GM12891 (cell line): ENCODE measurements at regions not wholly inside any gene's neighbourhood (a gene's known extent, or its start where the extent isn't known, plus 50 kb on each side); places are given as distances from the start of the nearest gene placed in this dataset.

Experiments used
- DNase-seq: peaks from one replicate; pipeline ENCODE4 v3.0.0; 2011; ENCODE audit warnings: low spot score; ENCODE audit not compliant: insufficient read length
- FAIRE-seq: peaks from 2 replicates; lab custom pipeline; 2011; peaks lifted over from hg19 to GRCh38; lab: Jason Lieb, UNC
- PAX5 ChIP-seq: IDR thresholded peaks from 2 replicates; pipeline ENCODE4 v1.6.1; 2011; ENCODE audit warnings: low read length, moderate library complexity, mild to moderate bottlenecking; ENCODE audit not compliant: insufficient read depth, severe bottlenecking
- POLR2A ChIP-seq: IDR thresholded peaks from 2 replicates; pipeline ENCODE4 v1.6.1; 2011; ENCODE audit warnings: low read depth, low read length, control low read depth
- POLR2AphosphoS5 ChIP-seq: IDR thresholded peaks from 2 replicates; pipeline ENCODE4 v1.6.1; 2011; ENCODE audit warnings: low read depth, low read length, control low read depth
- POU2F2 ChIP-seq: IDR thresholded peaks from 2 replicates; pipeline ENCODE4 v1.6.1; 2011; ENCODE audit warnings: low read depth, mild to moderate bottlenecking, control low read depth, low read length, moderate library complexity
- SPI1 ChIP-seq: IDR thresholded peaks from 2 replicates; pipeline ENCODE4 v1.6.1; 2011; ENCODE audit warnings: low read depth, low read length, control low read depth
- TAF1 ChIP-seq: IDR thresholded peaks from 2 replicates; pipeline ENCODE4 v1.6.1; 2011; ENCODE audit warnings: low read depth, low read length, control low read depth

- DNase-seq (no peak), FAIRE-seq (no peak)
- no peak for TF ChIP-seq POLR2A
- TF ChIP-seq POU2F2: no peak
- TF ChIP-seq SPI1: no peak
- no peak for TF ChIP-seq POLR2AphosphoS5
- TF ChIP-seq TAF1: no peak
- TF ChIP-seq PAX5: no peak
These were observed 114.4 kb upstream of the STOX2 start for GRCh38 chr4:183790661-183791060.

- FAIRE-seq (no peak), DNase-seq (no peak)
- TF ChIP-seq PAX5 (no peak), POU2F2 (no peak), POLR2A (no peak), POLR2AphosphoS5 (no peak), SPI1 (no peak), TAF1 (no peak)
These were observed 108.1 kb upstream of the STOX2 start for GRCh38 chr4:183797011-183797444.

GRCh38 chr4:183797445-183798300, 107.4 kb upstream of the STOX2 start:
- DNase-seq: no peak
- TF ChIP-seq TAF1 (no peak), POLR2AphosphoS5 (no peak), POLR2A (no peak), SPI1 (no peak), POU2F2 (no peak), PAX5 (no peak)
- no peak for FAIRE-seq

DNA sequence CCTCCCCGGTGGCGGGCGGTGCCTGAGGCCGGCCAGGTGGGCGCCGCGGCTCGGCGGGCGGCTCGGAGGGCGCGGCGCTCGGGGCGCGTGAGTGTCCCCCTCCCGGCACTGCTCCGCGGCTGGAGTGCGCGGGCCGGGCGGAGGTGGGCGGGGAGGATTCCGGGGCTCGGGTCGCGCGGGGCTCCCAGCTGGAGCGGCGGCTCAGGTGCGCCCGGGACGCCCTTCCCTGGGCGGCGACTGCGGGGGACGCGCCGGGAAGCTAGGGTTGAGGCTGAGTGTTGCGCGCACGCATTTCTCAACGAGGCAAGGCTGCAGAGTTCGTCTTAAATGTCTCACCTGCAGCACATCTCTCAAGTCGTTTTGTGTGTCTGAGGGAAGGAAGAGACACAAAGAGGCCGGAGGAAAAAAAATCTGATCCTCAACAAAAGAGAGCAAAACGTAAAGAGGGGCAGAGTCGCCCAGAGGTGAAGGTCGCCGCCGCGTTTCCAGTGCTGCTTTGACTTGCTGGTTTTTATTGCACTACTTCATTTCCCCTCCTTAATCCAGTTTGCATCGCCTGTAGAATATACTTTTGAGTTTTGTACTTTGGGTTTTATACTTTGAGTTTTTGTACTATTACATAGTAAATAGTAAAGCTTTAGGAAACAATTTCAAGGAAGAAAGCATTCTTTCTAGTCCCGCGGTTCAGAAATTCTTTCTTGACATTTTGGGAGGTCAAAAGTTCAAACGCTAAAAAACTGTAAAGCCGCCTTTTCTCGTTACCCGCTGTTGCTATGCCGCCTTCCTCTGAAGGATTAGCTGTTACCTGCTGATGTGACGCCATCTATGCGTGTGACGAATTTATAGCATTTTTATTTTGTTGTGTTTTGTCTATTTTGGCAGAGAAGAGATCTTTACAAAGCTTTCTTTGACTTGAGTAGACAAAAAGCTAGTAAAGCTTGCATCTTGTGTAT, 106.5 kb upstream of the STOX2 start:
- DNase-seq (no peak), FAIRE-seq (no peak)
- no peak for TF ChIP-seq TAF1
- TF ChIP-seq PAX5: no peak
- no peak for TF ChIP-seq POU2F2
- no peak for TF ChIP-seq SPI1
- no peak for TF ChIP-seq POLR2A
- TF ChIP-seq POLR2AphosphoS5: no peak

DNA sequence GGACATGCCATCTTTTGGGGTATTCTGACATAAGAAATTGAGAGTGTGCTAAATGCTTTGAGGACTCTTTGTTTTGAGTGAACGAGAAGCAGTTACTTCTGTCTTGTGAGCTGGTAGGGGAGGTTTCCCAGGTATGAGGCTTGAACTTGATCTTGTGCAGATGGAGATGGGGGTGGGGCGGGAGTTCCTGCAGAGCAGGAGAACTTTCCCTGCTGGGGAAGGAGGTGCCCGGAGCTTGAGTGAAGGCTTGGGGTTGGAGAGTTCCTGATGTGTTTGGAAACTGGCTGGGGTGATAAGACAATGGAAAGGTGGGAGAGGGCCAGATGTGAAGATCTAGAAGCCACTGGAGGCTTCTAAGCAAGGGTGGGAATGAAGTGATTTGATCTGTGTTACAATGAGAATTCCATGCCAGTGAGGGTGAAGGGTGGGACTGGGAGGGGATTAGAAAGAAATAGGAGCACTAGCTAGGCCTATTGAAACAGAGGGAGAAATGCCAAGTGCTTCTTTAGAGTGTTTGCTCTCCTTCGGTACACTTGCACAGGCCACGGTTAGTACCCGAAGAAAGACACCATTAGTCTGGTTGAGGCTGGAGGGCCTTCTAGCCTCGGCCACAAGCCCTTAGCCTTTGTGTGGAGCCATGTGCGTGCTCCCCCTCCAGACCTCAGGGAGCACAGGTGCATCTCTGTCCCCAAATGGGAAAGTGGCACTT, 103.5 kb upstream of the STOX2 start:
- TF ChIP-seq TAF1 (no peak), POLR2A (no peak), PAX5 (no peak), SPI1 (no peak), POLR2AphosphoS5 (no peak), POU2F2 (no peak)
- DNase-seq (no peak), FAIRE-seq (no peak)

DNA sequence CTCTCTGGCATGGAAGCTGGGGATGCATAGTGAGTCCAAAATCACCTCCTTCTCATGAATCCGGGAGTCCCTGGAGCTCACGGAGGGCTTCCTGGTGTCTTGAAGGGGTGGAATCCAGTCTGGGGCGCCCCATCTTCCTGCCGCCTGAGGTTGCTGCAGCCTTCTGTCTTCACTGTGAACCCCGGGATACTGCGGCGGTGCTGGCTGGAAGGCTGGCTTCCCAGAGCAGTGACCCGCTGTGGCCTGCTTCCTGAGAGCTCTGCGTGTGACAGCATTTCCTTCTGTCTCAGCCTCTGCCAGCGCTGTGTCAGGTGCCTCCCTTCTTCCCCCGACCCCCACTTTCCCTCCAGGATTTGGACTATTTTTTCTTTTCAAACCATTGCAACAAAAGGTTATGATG, 98.8 kb upstream of the STOX2 start:
- FAIRE-seq: no peak
- no peak for TF ChIP-seq POLR2A
- no peak for TF ChIP-seq SPI1
- no peak for TF ChIP-seq POU2F2
- TF ChIP-seq PAX5: no peak
- no peak for TF ChIP-seq POLR2AphosphoS5
- TF ChIP-seq TAF1: no peak
- no peak for DNase-seq

GRCh38 chr4:183807420-183808096, 97.5 kb upstream of the STOX2 start:
- no peak for FAIRE-seq
- no peak for DNase-seq
- TF ChIP-seq POU2F2: no peak
- TF ChIP-seq TAF1: no peak
- TF ChIP-seq SPI1: no peak
- TF ChIP-seq POLR2A: no peak
- TF ChIP-seq POLR2AphosphoS5: no peak
- no peak for TF ChIP-seq PAX5

GRCh38 chr4:183808097-183808456, 97.0 kb upstream of the STOX2 start:
- no peak for TF ChIP-seq TAF1
- TF ChIP-seq POLR2AphosphoS5: no peak
- no peak for DNase-seq
- no peak for FAIRE-seq
